ENCODE measurements at regions not wholly inside any gene's neighbourhood (a gene's known extent, or its start where the extent isn't known, plus 50 kb on each side); places are given as distances from the start of the nearest gene placed in this dataset.

GRCh38 chr4:147044241-147044640 is 98.6 kb upstream of the TTC29 start:
- TF ChIP-seq POLR2A (IDR thresholded peaks at IDR 0.05; ENCODE audit: low read length) (no peak), GATA1 (IDR thresholded peaks at IDR 0.05; ENCODE audit: low read depth, low read length) (no peak)

Data from erythroblast (primary cell).